GM21723 (cell line): ENCODE measurements at regions not wholly inside any gene's neighbourhood (a gene's known extent, or its start where the extent isn't known, plus 50 kb on each side); places are given as distances from the start of the nearest gene placed in this dataset.

Source experiments
- ATAC-seq: cut with Tn5 transposase; IDR thresholded peaks from one replicate; pipeline ENCODE4 v1.9.1; 2021; ENCODE audit warnings: mild to moderate bottlenecking, moderate library complexity; ENCODE audit not compliant: unreplicated experiment

GRCh38 chr13:70424928-70425327 lies 316.7 kb upstream of the KLHL1 start:
- ATAC-seq = no peak

DNA sequence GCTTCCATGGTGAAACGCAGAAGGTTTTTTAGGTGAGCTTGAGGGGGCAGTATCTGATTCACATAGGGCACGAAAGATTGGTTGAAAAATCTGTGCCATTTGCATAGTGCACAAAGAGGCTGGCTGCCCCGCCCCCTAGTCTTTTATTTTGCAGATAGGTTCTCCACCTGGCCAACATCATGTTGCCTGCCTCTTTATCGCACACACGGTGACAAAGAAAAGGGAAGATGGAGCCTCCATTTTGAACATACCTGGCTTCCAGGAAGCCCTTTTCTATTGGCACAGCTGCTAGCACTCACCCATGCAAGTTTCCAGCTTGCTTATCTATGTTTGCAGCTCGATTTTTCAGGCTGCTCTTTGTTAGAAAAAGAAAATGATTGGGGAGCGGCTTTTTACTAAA lies 316.2 kb upstream of the KLHL1 start:
- no peak for ATAC-seq

DNA sequence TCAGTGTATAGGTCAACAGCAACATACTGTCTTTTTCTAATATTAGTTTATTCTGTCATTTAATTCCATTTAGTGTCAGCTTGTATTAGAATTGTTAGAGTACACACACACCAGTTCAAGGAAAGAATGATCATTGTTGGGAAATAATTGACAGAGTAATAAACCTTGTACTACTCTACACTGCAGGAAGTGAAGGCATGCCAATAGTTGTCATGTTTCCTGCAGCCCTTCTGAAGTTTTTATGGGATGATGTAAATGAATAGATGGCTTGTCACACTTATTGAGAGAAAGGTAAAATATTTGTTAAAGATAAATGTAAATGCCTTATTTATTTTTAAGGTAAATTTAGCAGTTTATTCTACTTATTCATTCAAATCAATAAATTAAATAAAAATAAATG lies 306.9 kb upstream of the KLHL1 start:
- ATAC-seq = no peak

DNA sequence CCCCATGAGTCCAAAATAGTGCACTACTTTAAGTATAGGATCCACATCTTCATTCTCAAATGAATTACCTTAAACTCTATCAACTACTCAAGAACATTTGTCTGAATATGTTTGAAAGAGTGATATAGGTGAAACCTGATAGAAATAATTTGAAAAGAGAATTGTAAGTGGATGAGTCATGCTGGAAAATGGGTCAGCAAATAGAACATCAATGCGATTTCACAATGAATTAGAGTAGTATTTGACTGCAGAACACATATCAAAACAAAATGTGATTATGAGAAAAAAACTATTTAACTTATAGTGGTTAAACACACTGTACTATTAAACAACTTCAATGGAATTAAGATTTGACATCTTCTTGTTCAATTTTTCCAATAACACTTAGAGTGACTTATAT lies 300.6 kb upstream of the KLHL1 start:
- ATAC-seq = no peak

DNA sequence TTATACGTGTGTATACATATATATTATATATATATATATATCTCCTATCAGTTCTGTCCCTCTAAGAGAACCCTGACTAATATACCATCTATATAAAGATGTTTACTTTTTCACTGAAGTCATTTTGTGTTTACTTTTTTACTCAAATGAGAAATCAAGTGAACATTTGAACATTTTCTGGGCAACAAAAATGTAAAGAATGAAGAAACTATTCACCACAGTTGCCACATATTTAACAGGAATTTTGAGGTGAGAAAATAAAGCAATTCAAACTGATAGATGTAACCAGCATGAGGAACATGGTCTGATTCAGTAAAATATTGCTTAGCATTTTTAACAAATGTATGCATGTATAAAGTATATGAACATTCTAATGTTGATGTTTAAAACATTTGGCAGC lies 299.2 kb upstream of the KLHL1 start:
- ATAC-seq = no peak

DNA sequence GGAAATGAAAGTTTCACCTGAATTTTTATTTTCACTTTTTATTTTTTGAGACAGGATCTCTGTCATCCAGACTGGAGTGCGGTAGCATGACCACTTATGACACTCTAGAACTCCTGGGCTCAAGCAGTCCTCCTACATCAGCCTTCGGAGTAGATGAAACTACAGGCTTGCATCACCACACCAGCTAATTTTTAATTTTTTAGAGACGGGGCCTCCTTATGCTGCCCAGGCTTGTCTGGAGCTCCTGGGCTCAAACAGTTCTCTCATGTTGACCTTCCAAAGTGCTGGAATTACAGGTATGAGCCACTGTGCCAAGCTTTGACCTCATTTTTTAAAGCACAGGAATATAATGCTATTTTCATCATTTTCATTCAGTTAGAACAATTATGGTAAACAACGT lies 297.0 kb upstream of the KLHL1 start:
- no peak for ATAC-seq

DNA sequence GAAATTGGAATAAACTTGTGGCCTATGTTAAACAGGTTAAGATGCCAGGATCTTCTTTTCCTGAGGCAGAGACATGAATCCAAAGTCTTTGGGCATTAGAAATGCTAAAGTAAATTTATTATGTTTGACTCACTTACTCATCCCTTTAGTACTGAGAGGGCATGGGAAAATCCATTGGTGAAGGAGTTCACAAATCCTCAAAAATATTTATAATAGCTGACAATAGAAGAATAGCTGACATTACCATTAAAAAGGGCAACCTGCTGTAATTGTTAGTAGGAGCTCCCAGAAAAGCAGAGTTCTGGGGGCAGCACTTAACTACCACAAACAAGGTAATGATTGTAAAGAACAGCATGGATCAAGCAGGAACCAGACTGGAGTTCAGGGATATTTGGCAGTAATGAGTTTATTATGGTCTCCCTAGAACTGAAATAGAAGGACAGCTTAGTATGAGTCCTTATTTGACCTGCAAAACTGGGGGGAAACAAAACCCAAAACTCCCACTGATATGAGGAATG lies 285.8 kb upstream of the KLHL1 start:
- no peak for ATAC-seq

DNA sequence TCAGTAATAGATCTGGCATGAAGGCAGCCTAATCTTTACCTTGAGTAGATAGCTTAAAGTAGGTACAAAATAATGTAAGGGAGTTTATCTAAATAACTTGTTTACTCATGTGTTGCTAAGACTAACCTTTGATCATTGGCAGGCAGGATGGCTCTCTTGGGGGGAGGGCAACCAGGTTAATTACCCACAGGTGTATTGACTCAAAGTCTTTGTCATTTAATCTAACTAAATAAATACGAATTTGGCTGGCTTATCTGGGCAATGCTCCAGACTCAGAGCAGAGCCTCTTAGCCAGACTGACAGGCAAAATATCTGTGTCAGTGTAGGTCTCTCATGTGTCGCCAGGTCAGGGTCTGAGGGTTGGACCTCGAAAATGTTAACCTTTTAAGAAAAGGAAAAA lies 283.4 kb upstream of the KLHL1 start:
- ATAC-seq = no peak

- no peak for ATAC-seq
Measured at GRCh38 chr13:70390968-70391367, 282.7 kb upstream of the KLHL1 start.

- no peak for ATAC-seq
Measured at GRCh38 chr13:70390064-70390463, 281.8 kb upstream of the KLHL1 start.

GRCh38 chr13:70388935-70389334 lies 280.7 kb upstream of the KLHL1 start:
- no peak for ATAC-seq

- ATAC-seq = no peak
Measured at GRCh38 chr13:70386919-70387318, 278.7 kb upstream of the KLHL1 start.

DNA sequence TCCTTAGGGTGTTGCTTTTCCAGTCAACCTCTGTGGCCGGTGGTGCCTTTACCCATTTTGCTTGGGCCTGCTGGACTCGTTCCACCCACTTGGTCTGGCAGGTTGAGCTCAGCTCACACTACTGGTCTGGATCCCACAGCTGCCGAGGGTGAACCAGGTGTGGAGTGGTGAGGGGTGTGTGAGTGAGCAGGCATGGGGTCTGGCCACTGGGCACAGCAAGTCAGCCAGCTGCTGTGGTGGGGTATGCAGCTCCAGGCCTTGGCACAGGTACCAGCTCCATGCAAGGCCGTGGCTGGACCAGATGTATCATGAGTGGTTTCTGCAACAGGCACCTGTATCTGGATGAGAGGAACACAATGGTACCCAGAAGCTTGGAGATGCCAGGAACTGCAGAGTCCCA lies 277.6 kb upstream of the KLHL1 start:
- no peak for ATAC-seq

GRCh38 chr13:70384156-70384555 lies 275.9 kb upstream of the KLHL1 start:
- no peak for ATAC-seq

GRCh38 chr13:70380809-70381208 lies 272.6 kb upstream of the KLHL1 start:
- no peak for ATAC-seq

- ATAC-seq = no peak
Measured at GRCh38 chr13:70375718-70376117, 267.5 kb upstream of the KLHL1 start.

DNA sequence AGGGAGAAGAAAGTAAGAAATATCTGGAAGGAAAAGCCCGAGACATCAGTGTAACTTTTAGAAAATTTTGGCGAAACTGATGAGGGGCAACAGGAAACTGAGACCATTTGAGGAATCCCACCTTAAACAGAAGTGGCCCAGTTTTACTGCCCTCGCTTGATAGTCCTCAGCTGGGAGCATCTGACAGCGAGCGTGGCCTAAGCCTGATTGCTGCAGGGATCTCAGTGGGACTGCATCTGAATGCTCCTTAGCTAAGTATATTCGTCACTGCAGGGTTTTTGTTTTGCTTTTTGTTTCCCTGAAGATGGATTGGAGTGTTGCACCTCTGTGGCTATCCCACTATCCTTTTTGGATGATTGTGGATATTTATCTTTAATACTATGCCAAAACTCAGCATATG lies 262.7 kb upstream of the KLHL1 start:
- ATAC-seq = no peak

GRCh38 chr13:70366720-70367119 lies 258.5 kb upstream of the KLHL1 start:
- no peak for ATAC-seq

DNA sequence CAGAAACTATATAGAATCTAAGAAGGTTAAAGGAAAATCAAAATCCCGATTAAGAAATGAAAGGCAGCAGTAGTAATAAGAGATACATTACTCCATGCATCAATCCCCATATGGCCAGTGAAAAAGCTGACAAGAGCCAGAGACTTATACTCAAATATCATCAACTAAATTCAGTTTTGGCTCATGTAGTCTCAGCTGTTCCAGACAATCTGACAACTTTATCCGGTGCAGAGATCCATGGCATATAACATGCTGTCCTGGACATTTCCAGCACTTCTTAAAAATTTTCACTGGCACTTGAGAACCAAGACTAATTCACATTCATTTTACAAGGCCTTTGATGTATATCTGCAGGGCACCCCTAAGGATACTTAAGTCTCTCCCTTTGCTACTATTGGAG lies 255.7 kb upstream of the KLHL1 start:
- ATAC-seq = no peak

- no peak for ATAC-seq
Measured at GRCh38 chr13:70362820-70363570, 254.7 kb upstream of the KLHL1 start.

GRCh38 chr13:70357031-70357430 lies 248.8 kb upstream of the KLHL1 start:
- no peak for ATAC-seq

GRCh38 chr13:70353096-70353495 lies 244.8 kb upstream of the KLHL1 start:
- no peak for ATAC-seq
